ENCODE measurements at regions not wholly inside any gene's neighbourhood (a gene's known extent, or its start where the extent isn't known, plus 50 kb on each side); places are given as distances from the start of the nearest gene placed in this dataset.

GRCh38 chr1:222138095-222138494 lies 396.2 kb upstream of the DUSP10 start:
- Histone ChIP-seq H3K9me3 (ENCODE audit: insufficient read depth, low read depth) (peaks cover 6% of the 10 kb centered on the region; the same call in 1 of the 2 replicates), H3K9me2 (ENCODE audit: insufficient read depth) (peaks cover 5% of the 10 kb centered on the region; the same call in 1 of the 2 replicates), H3K4me1 (replicated peaks; ENCODE audit: insufficient read depth) (no peaks in the 10 kb centered on the region), H3K36me3 (ENCODE audit: low read depth) (no peaks in the 10 kb centered on the region), H3K4me2 (no peak overlapping the region), H3K27me3 (ENCODE audit: insufficient read depth, low read depth) (no peaks in the 10 kb centered on the region), H3F3A (ENCODE audit: insufficient read depth, low read depth) (peaks cover 5% of the 10 kb centered on the region; the same call in 1 of the 2 replicates), H3K4me3 (no peak overlapping the region), H3K27ac (no peak overlapping the region), H4K20me1 (ENCODE audit: insufficient read depth) (no peaks in the 10 kb centered on the region), H3K79me2 (ENCODE audit: low read depth) (no peaks in the 10 kb centered on the region), H2AFZ (no peak overlapping the region)
- ChIA-PET POLR2A (ENCODE audit: unreplicated experiment) (no interaction called here), CTCF (no interaction called here)
- BruUV-seq (replicated peaks) = no TSS peak
- intact Hi-C loops (cut with micrococcal nuclease; ENCODE audit: unreplicated experiment) = no loop called here
- DNase-seq = no peak
- TF ChIP-seq CTCF (conservative IDR thresholded peaks at IDR 0.05) = no peak
- no peak for TF ChIP-seq EZH2 (IDR thresholded peaks at IDR 0.05; ENCODE audit: low read depth)

- Histone ChIP-seq H2AFZ (no peak overlapping the region), H3K9me3 (ENCODE audit: insufficient read depth, low read depth) (peaks cover 6% of the 10 kb centered on the region; the same call in 1 of the 2 replicates), H3K9me2 (ENCODE audit: insufficient read depth) (peaks cover 5% of the 10 kb centered on the region; the same call in 1 of the 2 replicates), H3K4me2 (no peak overlapping the region), H3K79me2 (ENCODE audit: low read depth) (no peaks in the 10 kb centered on the region), H3K4me3 (no peak overlapping the region), H4K20me1 (ENCODE audit: insufficient read depth) (no peaks in the 10 kb centered on the region), H3K27ac (no peak overlapping the region), H3F3A (ENCODE audit: insufficient read depth, low read depth) (peaks cover 5% of the 10 kb centered on the region; the same call in 1 of the 2 replicates), H3K4me1 (replicated peaks; ENCODE audit: insufficient read depth) (no peaks in the 10 kb centered on the region), H3K27me3 (ENCODE audit: insufficient read depth, low read depth) (no peaks in the 10 kb centered on the region), H3K36me3 (ENCODE audit: low read depth) (no peaks in the 10 kb centered on the region)
- CTCF ChIA-PET = no interaction called here
- no peak for DNase-seq
- BruUV-seq (replicated peaks) = no TSS peak
- POLR2A ChIA-PET (ENCODE audit: unreplicated experiment) = no interaction called here
- intact Hi-C loops (cut with micrococcal nuclease; ENCODE audit: unreplicated experiment) = no loop called here
- no peak for TF ChIP-seq EZH2 (IDR thresholded peaks at IDR 0.05; ENCODE audit: low read depth)
These were observed 395.0 kb upstream of the DUSP10 start for GRCh38 chr1:222136869-222137268.

GRCh38 chr1:222129041-222129440 lies 387.2 kb upstream of the DUSP10 start:
- Histone ChIP-seq H4K20me1 (ENCODE audit: insufficient read depth) (no peaks in the 10 kb centered on the region), H3K36me3 (ENCODE audit: low read depth) (no peaks in the 10 kb centered on the region), H3K9me2 (ENCODE audit: insufficient read depth) (no peaks in the 10 kb centered on the region), H3K4me1 (replicated peaks; ENCODE audit: insufficient read depth) (no peaks in the 10 kb centered on the region), H3F3A (ENCODE audit: insufficient read depth, low read depth) (no peaks in the 10 kb centered on the region), H3K27ac (no peak overlapping the region), H2AFZ (no peak overlapping the region), H3K27me3 (ENCODE audit: insufficient read depth, low read depth) (no peaks in the 10 kb centered on the region), H3K4me3 (no peak overlapping the region), H3K9me3 (ENCODE audit: insufficient read depth, low read depth) (peaks cover 3% of the 10 kb centered on the region), H3K4me2 (no peak overlapping the region), H3K79me2 (ENCODE audit: low read depth) (no peaks in the 10 kb centered on the region)
- POLR2A ChIA-PET (ENCODE audit: unreplicated experiment) = no interaction called here
- BruUV-seq (replicated peaks) = no TSS peak
- no peak for DNase-seq
- intact Hi-C loops (cut with micrococcal nuclease; ENCODE audit: unreplicated experiment) = no loop called here
- CTCF ChIA-PET = interaction anchor here (0.7 kb wide), 1 partner anchor 318 kb away, joined by 3 read pairs; no protein-coding TSS in a partner anchor
- TF ChIP-seq EZH2 (IDR thresholded peaks at IDR 0.05; ENCODE audit: low read depth) = no peak
- TF ChIP-seq CTCF (conservative IDR thresholded peaks at IDR 0.05) = no peak

- POLR2A ChIA-PET (ENCODE audit: unreplicated experiment) = no interaction called here
- Histone ChIP-seq H3K4me1 (replicated peaks; ENCODE audit: insufficient read depth) (no peaks in the 10 kb centered on the region), H3K79me2 (ENCODE audit: low read depth) (no peaks in the 10 kb centered on the region), H4K20me1 (ENCODE audit: insufficient read depth) (no peaks in the 10 kb centered on the region), H3K9me2 (ENCODE audit: insufficient read depth) (no peaks in the 10 kb centered on the region), H3K27me3 (ENCODE audit: insufficient read depth, low read depth) (no peaks in the 10 kb centered on the region), H3K9me3 (ENCODE audit: insufficient read depth, low read depth) (no peaks in the 10 kb centered on the region; the same call in 1 of the 2 replicates), H3K36me3 (ENCODE audit: low read depth) (no peaks in the 10 kb centered on the region), H3K4me2 (no peak overlapping the region), H3K27ac (no peak overlapping the region), H2AFZ (no peak overlapping the region), H3F3A (ENCODE audit: insufficient read depth, low read depth) (no peaks in the 10 kb centered on the region), H3K4me3 (no peak overlapping the region)
- BruUV-seq (replicated peaks) = no TSS peak
- no peak for TF ChIP-seq CTCF (conservative IDR thresholded peaks at IDR 0.05)
- no peak for TF ChIP-seq EZH2 (IDR thresholded peaks at IDR 0.05; ENCODE audit: low read depth)
- CTCF ChIA-PET = no interaction called here
- DNase-seq = no peak
- intact Hi-C loops (cut with micrococcal nuclease; ENCODE audit: unreplicated experiment) = no loop called here
These were observed 385.8 kb upstream of the DUSP10 start for GRCh38 chr1:222127526-222128152.

Measured in PC-9 (cell line).